Lung (tissue), 11 donors: ENCODE measurements at regions not wholly inside any gene's neighbourhood (a gene's known extent, or its start where the extent isn't known, plus 50 kb on each side); places are given as distances from the start of the nearest gene placed in this dataset.

Source experiments
- ATAC-seq: fragments of 200-7000 bp; cut with Tn5 transposase; one replicate; pipeline ENCODE4 v1.9.1; 2020; ENCODE audit warnings: moderate number of reproducible peaks; ENCODE audit not compliant: insufficient read depth, low FRiP score
- DNase-seq, 3 donors: peaks; one replicate each; pipeline ENCODE4 v3.0.0-alpha.2; 2013 to 2017
- H3K27ac ChIP-seq, 2 donors: one replicate each; pipeline ENCODE4 v1.5.1; 2013; ENCODE audit warnings: mild to moderate bottlenecking in 2 of 2, moderate library complexity in 2 of 2, control low read depth in 1 of 2, inconsistent platforms in 1 of 2, low read depth in 1 of 2, low read length in 1 of 2
- H3K27me3 ChIP-seq, 3 donors: one replicate each; pipeline ENCODE4 v1.5.1; 2013; ENCODE audit warnings: low read length in 2 of 3; ENCODE audit not compliant: control insufficient read depth in 3 of 3, insufficient read depth in 3 of 3
- H3K36me3 ChIP-seq, 4 donors: one replicate each; pipeline ENCODE4 v1.5.1; 2013; ENCODE audit warnings: low read length in 4 of 4, mild to moderate bottlenecking in 1 of 4, moderate library complexity in 1 of 4; ENCODE audit not compliant: control insufficient read depth in 4 of 4, insufficient read depth in 4 of 4
- H3K4me1 ChIP-seq, 5 donors: one replicate each; pipeline ENCODE4 v1.5.1; 2013; ENCODE audit warnings: low read length in 5 of 5, mild to moderate bottlenecking in 2 of 5, moderate library complexity in 1 of 5; ENCODE audit not compliant: control insufficient read depth in 5 of 5, insufficient read depth in 5 of 5
- H3K4me3 ChIP-seq: one replicate; pipeline ENCODE4 v1.5.1; 2013; ENCODE audit warnings: mild to moderate bottlenecking, control low read depth, moderate library complexity
- H3K9ac ChIP-seq, 2 donors: one replicate each; pipeline ENCODE4 v1.5.1; 2013; ENCODE audit warnings: low read length in 2 of 2, control low read depth in 1 of 2; ENCODE audit not compliant: insufficient read depth in 1 of 2
- H3K9me3 ChIP-seq, 4 donors: one replicate each; pipeline ENCODE4 v1.5.1; 2013; ENCODE audit warnings: low read length in 3 of 4, mild to moderate bottlenecking in 1 of 4, moderate library complexity in 1 of 4; ENCODE audit not compliant: control insufficient read depth in 4 of 4, insufficient read depth in 3 of 4
- CTCF ChIP-seq: IDR thresholded peaks from 2 replicates; pipeline ENCODE4 v1.5.1; 2012; ENCODE audit warnings: mild to moderate bottlenecking; ENCODE audit errors: control extremely low read depth, extremely low read depth
- WGBS, 2 donors: extraction: QIAGEN DNeasy Blood & Tissue Kit; methylation state at CpG; one replicate each; pipeline ENCODE4 v1.1.7; 2013; 5-methylcytosine and 5-hydroxymethylcytosine counted together
- donor health status: control.
- donor health status: control.
- donor health status: Bipolar disorder and iron deficiency.
- donor health status: healthy.
- donor health status: DM: yes; HTN: yes; CAD: no.

- peaks cover 0 to 1% (median 0%) of the 10 kb centered on the region in 4 donors for H3K9me3 ChIP-seq
- ATAC-seq (peak; percentile 97), DNase-seq (peak; percentile 83 to 89 (median 85))
- H3K4me3 ChIP-seq = no peak overlapping the region
- peak; percentile 95 for TF ChIP-seq CTCF
- peak overlapping the region in 1 of 2 donors; percentile 40 for H3K27ac ChIP-seq
- no peak overlapping the region for H3K9ac ChIP-seq
- no peaks in the 10 kb centered on the region for H3K27me3 ChIP-seq
- WGBS, 2 donors = 32 to 40% methylated on average over 23 of the region's 23 CpGs
- peaks cover 0 to 10% (median 4%) of the 10 kb centered on the region in 5 donors for H3K4me1 ChIP-seq
- no peaks in the 10 kb centered on the region for H3K36me3 ChIP-seq
These were observed 125.1 kb upstream of the IPO9 start for GRCh38 chr1:201703621-201704438.

- 57 to 59% methylated on average over 2 of the region's 2 CpGs for WGBS, 2 donors
- Histone ChIP-seq H3K9ac (no peak overlapping the region), H3K27me3 (no peaks in the 10 kb centered on the region), H3K27ac (no peak overlapping the region), H3K4me1 (peaks cover 0 to 11% (median 4%) of the 10 kb centered on the region in 5 donors), H3K36me3 (no peaks in the 10 kb centered on the region), H3K9me3 (peaks cover 0 to 1% (median 0%) of the 10 kb centered on the region in 4 donors), H3K4me3 (no peak overlapping the region)
- no peak for DNase-seq
- no peak for ATAC-seq
- TF ChIP-seq CTCF = no peak
These were observed 124.5 kb upstream of the IPO9 start for GRCh38 chr1:201704439-201704792.

GRCh38 chr1:201705389-201705788 lies 123.6 kb upstream of the IPO9 start:
- ATAC-seq = no peak

More at GRCh38 chr1:201705389-201705788, 123.6 kb upstream of the IPO9 start:
- Histone ChIP-seq H3K36me3 (no peaks in the 10 kb centered on the region), H3K9me3 (peaks cover 0 to 1% (median 0%) of the 10 kb centered on the region in 4 donors), H3K27me3 (no peaks in the 10 kb centered on the region), H3K9ac (no peak overlapping the region), H3K27ac (no peak overlapping the region), H3K4me3 (no peak overlapping the region), H3K4me1 (peaks cover 3 to 16% (median 4%) of the 10 kb centered on the region in 5 donors)
- no peak for DNase-seq
- WGBS, 2 donors = 95 to 96% methylated on average over 9 of the region's 9 CpGs
- no peak for TF ChIP-seq CTCF
